MM.1S (cell line): ENCODE measurements at regions not wholly inside any gene's neighbourhood (a gene's known extent, or its start where the extent isn't known, plus 50 kb on each side); places are given as distances from the start of the nearest gene placed in this dataset.

Source experiments
- CTCF ChIP-seq: fragments of 300-600 bp; sonication (generic); IDR thresholded peaks from 2 replicates; pipeline ENCODE4 v1.5.1; 2016; ENCODE audit warnings: antibody characterized with exemption, low read length, mixed read lengths
- EZH2 ChIP-seq: fragments of 300-600 bp; sonication (generic); optimal IDR thresholded peaks from 2 replicates; pipeline ENCODE3; 2017; ENCODE audit warnings: low read depth, mild to moderate bottlenecking, antibody characterized with exemption, low read length, mixed read lengths

- no peak for TF ChIP-seq CTCF
- no peak for TF ChIP-seq EZH2
Measured at GRCh38 chr12:24630446-24630845, 318.5 kb downstream of the BCAT1 start.
